ENCODE measurements at regions not wholly inside any gene's neighbourhood (a gene's known extent, or its start where the extent isn't known, plus 50 kb on each side); places are given as distances from the start of the nearest gene placed in this dataset.
A peak's percentile ranks its signal among the peaks of the same experiment; 100 is the strongest.
"Not testable (repeated sequence)": the region's sequence is repeated elsewhere in the genome, so short reads cannot be mapped to it uniquely, and the experiment has no call there.

DNA sequence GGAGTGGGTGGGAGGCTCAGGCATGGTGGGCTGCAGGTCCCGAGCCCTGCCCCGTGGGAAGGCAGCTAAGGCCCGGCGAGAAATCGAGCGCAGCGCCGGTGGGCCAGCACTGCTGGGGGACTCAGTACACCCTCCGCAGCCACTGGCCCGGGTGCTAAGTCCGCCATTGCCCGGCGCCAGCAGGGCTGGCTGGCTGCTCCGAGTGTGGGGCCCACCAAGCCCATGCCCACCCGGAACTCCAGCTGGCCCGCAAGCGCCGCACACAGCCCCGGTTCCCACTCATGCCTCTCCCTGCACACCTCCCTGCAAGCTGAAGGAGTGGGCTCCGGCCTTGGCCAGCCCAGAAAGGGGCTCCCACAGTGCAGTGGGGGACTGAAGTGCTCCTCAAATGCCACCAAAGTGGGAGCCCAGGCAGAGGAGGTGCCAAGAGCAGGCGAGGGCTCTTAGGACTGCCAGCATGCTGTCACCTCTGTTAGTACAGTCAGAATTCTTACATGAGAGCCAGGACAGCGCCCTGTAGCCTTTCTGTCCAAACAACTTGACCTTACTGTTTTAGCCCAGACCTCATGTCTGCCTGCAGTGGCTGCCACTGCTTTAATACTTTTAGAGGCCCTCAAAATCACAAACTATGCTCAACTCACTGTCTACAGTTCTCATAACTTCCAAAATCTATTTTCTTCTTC lies 1117.9 kb downstream of the STIM2 start:
- H3K27me3 ChIP-seq (replicated peaks in 1 of 2; ENCODE audit: control insufficient read depth in 2 of 2, insufficient read depth in 2 of 2, low read length in 1 of 2); H3K9me3 ChIP-seq (replicated peaks; ENCODE audit: control insufficient read depth, insufficient read depth, low read length); H3K27ac ChIP-seq (ENCODE audit: control insufficient read depth, insufficient read depth); SMC1A ChIA-PET (ENCODE audit: uncharacterized antibody, unreplicated experiment); H2AFZ ChIP-seq (ENCODE audit: control insufficient read depth, low read depth, low read length); DNase-seq (ENCODE audit: low read depth, low spot score); POLR2A ChIA-PET; RAD21 ChIA-PET (ENCODE audit: unreplicated experiment); H3K9ac ChIP-seq (ENCODE audit: control insufficient read depth, insufficient read depth, low read length); FAIRE-seq; H4K20me1 ChIP-seq (ENCODE audit: control insufficient read depth, insufficient read depth); BruUV-seq (replicated peaks); H3K4me3 ChIP-seq; H3K4me2 ChIP-seq (ENCODE audit: control insufficient read depth, insufficient read depth); H3K36me3 ChIP-seq (ENCODE audit: control insufficient read depth in 2 of 2, insufficient read depth in 2 of 2, low read length in 1 of 2); in situ Hi-C loops (cut with MboI); CTCF ChIA-PET; intact Hi-C loops (cut with micrococcal nuclease; ENCODE audit: unreplicated experiment); H3K4me1 ChIP-seq (ENCODE audit: control insufficient read depth, insufficient read depth, low read length); H3K79me2 ChIP-seq (ENCODE audit: control insufficient read depth, insufficient read depth, low read length); ATAC-seq: not testable (repeated sequence)
- 35% methylated on average over 9 of the region's 22 CpGs for WGBS (ENCODE audit: insufficient coverage, insufficient replicate concordance, low lambda C conversion rate, missing lambda C conversion rate)

DNA sequence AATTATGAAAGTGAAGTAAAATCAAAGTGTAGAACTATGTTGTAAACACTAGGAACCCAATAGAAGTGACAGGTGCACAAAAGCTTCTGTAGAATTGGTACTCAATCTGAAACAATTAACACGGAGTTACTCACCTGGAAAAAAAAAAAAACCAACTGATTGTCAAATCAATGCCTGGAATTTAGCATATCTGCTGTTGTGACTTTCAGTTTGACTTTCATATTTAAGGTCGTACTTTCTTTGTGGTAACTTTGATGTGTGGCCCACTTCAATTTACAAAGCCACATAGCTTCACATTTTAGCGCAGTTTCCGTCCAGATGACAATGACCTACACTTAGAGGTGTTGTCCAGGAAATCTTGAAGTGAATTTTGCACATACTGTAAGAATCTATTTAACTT lies 1124.9 kb downstream of the STIM2 start:
- no peak overlapping the region for H3K4me3 ChIP-seq
- H3K36me3 ChIP-seq (ENCODE audit: control insufficient read depth in 2 of 2, insufficient read depth in 2 of 2, low read length in 1 of 2): no peaks in the 10 kb centered on the region
- H3K27ac ChIP-seq (ENCODE audit: control insufficient read depth, insufficient read depth): no peak overlapping the region
- H3K4me1 ChIP-seq (ENCODE audit: control insufficient read depth, insufficient read depth, low read length): no peaks in the 10 kb centered on the region
- 21% methylated on average over 4 of the region's 4 CpGs for WGBS (ENCODE audit: insufficient coverage, insufficient replicate concordance, low lambda C conversion rate, missing lambda C conversion rate)
- ChIA-PET POLR2A (no interaction called here), CTCF (no interaction called here), SMC1A (ENCODE audit: uncharacterized antibody, unreplicated experiment) (no interaction called here), RAD21 (ENCODE audit: unreplicated experiment) (interaction anchor here (0.6 kb wide), 1 partner anchor 935 kb away, joined by 3 read pairs; no protein-coding TSS in a partner anchor)
- BruUV-seq (replicated peaks): no TSS peak
- H3K79me2 ChIP-seq (ENCODE audit: control insufficient read depth, insufficient read depth, low read length): no peaks in the 10 kb centered on the region
- intact Hi-C loops (cut with micrococcal nuclease; ENCODE audit: unreplicated experiment) (no loop called here), in situ Hi-C loops (cut with MboI) (no loop called here)
- no peak overlapping the region for H2AFZ ChIP-seq (ENCODE audit: control insufficient read depth, low read depth, low read length)
- peak; percentile 3 for DNase-seq (ENCODE audit: low read depth, low spot score)
- H3K4me2 ChIP-seq (ENCODE audit: control insufficient read depth, insufficient read depth): no peak overlapping the region
- ATAC-seq: peak; percentile 96
- no peak for FAIRE-seq
- H3K9me3 ChIP-seq (replicated peaks; ENCODE audit: control insufficient read depth, insufficient read depth, low read length): no peaks in the 10 kb centered on the region
- H4K20me1 ChIP-seq (ENCODE audit: control insufficient read depth, insufficient read depth): no peaks in the 10 kb centered on the region
- H3K27me3 ChIP-seq (replicated peaks in 1 of 2; ENCODE audit: control insufficient read depth in 2 of 2, insufficient read depth in 2 of 2, low read length in 1 of 2): no peaks in the 10 kb centered on the region
- no peak overlapping the region for H3K9ac ChIP-seq (ENCODE audit: control insufficient read depth, insufficient read depth, low read length)
- no peak for TF ChIP-seq NRF1 (conservative IDR thresholded peaks at IDR 0.05; ENCODE audit: low read depth, low read length)
- TF ChIP-seq MYC (IDR thresholded peaks at IDR 0.05; ENCODE audit: insufficient read depth, insufficient read length, insufficient replicate concordance, low read length, severe bottlenecking): no peak
- no peak for TF ChIP-seq KLF5 (IDR thresholded peaks at IDR 0.05; ENCODE audit: partially characterized antibody)
- no peak for TF ChIP-seq EED (IDR thresholded peaks at IDR 0.05; ENCODE audit: low read depth)
- TF ChIP-seq HDAC2 (IDR thresholded peaks at IDR 0.05): no peak
- no peak for TF ChIP-seq JUND (IDR thresholded peaks at IDR 0.05; ENCODE audit: low read depth, low read length)
- TF ChIP-seq ATF7 (IDR thresholded peaks at IDR 0.05; ENCODE audit: low read depth): 0 out of 2 replicates have a peak, but pooled peaks have one; percentile 16
- TF ChIP-seq, protein P1, sequence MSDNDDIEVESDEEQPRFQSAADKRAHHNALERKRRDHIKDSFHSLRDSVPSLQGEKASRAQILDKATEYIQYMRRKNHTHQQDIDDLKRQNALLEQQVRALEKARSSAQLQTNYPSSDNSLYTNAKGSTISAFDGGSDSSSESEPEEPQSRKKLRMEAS (IDR thresholded peaks at IDR 0.05; ENCODE audit: low read depth, low read length): no peak
- TF ChIP-seq CHD4 (IDR thresholded peaks at IDR 0.05): no peak
- TF ChIP-seq, protein P2, sequence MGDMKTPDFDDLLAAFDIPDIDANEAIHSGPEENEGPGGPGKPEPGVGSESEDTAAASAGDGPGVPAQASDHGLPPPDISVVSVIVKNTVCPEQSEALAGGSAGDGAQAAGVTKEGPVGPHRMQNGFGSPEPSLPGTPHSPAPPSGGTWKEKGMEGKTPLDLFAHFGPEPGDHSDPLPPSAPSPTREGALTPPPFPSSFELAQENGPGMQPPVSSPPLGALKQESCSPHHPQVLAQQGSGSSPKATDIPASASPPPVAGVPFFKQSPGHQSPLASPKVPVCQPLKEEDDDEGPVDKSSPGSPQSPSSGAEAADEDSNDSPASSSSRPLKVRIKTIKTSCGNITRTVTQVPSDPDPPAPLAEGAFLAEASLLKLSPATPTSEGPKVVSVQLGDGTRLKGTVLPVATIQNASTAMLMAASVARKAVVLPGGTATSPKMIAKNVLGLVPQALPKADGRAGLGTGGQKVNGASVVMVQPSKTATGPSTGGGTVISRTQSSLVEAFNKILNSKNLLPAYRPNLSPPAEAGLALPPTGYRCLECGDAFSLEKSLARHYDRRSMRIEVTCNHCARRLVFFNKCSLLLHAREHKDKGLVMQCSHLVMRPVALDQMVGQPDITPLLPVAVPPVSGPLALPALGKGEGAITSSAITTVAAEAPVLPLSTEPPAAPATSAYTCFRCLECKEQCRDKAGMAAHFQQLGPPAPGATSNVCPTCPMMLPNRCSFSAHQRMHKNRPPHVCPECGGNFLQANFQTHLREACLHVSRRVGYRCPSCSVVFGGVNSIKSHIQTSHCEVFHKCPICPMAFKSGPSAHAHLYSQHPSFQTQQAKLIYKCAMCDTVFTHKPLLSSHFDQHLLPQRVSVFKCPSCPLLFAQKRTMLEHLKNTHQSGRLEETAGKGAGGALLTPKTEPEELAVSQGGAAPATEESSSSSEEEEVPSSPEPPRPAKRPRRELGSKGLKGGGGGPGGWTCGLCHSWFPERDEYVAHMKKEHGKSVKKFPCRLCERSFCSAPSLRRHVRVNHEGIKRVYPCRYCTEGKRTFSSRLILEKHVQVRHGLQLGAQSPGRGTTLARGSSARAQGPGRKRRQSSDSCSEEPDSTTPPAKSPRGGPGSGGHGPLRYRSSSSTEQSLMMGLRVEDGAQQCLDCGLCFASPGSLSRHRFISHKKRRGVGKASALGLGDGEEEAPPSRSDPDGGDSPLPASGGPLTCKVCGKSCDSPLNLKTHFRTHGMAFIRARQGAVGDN (IDR thresholded peaks at IDR 0.05): no peak
- TF ChIP-seq TARDBP (IDR thresholded peaks at IDR 0.05; ENCODE audit: borderline replicate concordance): no peak
- TF ChIP-seq ZNF274 (IDR thresholded peaks at IDR 0.05; ENCODE audit: insufficient read depth, insufficient read length): no peak
- TF ChIP-seq ZNF217 (IDR thresholded peaks at IDR 0.05): peak; percentile 66

All from GM12878 (cell line).